ENCODE measurements at regions not wholly inside any gene's neighbourhood (a gene's known extent, or its start where the extent isn't known, plus 50 kb on each side); places are given as distances from the start of the nearest gene placed in this dataset.

GRCh38 chr2:195162194-195162593 lies 494.8 kb upstream of the SLC39A10 start:
- TF ChIP-seq CTCF (conservative IDR thresholded peaks at IDR 0.05; ENCODE audit: low read length) = no peak
- TF ChIP-seq EZH2phosphoT487 (IDR thresholded peaks at IDR 0.05; ENCODE audit: borderline replicate concordance, low read depth, low read length) = no peak
